ENCODE measurements at regions not wholly inside any gene's neighbourhood (a gene's known extent, or its start where the extent isn't known, plus 50 kb on each side); places are given as distances from the start of the nearest gene placed in this dataset.

DNA sequence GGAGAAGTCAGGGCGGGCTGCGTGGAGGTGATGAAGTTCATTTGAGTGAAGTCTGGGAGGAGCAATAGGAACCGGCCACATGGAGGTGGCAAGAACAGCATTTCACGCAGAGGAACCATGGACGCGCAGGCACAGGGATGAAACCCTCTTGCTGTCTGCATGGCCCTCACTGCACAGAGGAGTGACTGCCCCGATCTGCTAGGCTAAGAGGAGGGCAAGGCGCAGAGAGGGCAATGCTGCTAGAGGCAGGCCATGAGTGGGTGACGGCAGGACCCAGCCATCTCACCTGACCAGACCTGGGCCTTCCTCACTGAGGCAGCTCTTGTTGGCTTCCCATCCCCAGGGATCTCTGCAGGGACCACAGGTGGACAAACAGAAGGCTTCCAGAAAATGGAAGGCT lies 90.3 kb downstream of the BARX1 start:
- TF ChIP-seq, protein P1, sequence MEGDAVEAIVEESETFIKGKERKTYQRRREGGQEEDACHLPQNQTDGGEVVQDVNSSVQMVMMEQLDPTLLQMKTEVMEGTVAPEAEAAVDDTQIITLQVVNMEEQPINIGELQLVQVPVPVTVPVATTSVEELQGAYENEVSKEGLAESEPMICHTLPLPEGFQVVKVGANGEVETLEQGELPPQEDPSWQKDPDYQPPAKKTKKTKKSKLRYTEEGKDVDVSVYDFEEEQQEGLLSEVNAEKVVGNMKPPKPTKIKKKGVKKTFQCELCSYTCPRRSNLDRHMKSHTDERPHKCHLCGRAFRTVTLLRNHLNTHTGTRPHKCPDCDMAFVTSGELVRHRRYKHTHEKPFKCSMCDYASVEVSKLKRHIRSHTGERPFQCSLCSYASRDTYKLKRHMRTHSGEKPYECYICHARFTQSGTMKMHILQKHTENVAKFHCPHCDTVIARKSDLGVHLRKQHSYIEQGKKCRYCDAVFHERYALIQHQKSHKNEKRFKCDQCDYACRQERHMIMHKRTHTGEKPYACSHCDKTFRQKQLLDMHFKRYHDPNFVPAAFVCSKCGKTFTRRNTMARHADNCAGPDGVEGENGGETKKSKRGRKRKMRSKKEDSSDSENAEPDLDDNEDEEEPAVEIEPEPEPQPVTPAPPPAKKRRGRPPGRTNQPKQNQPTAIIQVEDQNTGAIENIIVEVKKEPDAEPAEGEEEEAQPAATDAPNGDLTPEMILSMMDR (IDR thresholded peaks at IDR 0.05) = no peak
- TF ChIP-seq POLR2AphosphoS5 (IDR thresholded peaks at IDR 0.05) = no peak

Measured in breast epithelium (tissue), 3 donors.